ENCODE measurements at regions not wholly inside any gene's neighbourhood (a gene's known extent, or its start where the extent isn't known, plus 50 kb on each side); places are given as distances from the start of the nearest gene placed in this dataset.

DNA sequence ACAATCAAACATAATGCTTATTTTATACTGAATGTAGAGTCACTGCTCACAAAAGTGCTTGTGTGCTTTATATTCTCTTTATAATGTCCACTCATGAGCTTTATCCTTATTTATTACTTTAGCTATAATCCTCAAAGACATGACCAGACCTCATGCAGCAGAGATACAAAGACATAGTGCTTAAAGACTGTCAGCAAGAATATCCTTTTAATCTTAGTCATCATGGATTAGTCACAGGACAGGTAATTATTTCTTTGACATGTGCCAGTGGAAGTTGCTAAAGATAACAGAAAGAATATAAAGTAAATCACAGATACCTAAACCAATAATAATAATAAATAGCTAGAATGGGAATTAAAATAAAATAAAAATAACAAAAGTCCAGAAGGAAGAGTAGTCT lies 707.5 kb downstream of the BCL11B start (continued):
- TF ChIP-seq, protein P1, sequence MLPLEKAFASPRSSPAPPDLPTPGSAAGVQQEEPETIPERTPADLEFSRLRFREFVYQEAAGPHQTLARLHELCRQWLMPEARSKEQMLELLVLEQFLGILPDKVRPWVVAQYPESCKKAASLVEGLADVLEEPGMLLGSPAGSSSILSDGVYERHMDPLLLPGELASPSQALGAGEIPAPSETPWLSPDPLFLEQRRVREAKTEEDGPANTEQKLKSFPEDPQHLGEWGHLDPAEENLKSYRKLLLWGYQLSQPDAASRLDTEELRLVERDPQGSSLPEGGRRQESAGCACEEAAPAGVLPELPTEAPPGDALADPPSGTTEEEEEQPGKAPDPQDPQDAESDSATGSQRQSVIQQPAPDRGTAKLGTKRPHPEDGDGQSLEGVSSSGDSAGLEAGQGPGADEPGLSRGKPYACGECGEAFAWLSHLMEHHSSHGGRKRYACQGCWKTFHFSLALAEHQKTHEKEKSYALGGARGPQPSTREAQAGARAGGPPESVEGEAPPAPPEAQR (CRISPR knock-in tag; IDR thresholded peaks at IDR 0.05) = no peak

DNA sequence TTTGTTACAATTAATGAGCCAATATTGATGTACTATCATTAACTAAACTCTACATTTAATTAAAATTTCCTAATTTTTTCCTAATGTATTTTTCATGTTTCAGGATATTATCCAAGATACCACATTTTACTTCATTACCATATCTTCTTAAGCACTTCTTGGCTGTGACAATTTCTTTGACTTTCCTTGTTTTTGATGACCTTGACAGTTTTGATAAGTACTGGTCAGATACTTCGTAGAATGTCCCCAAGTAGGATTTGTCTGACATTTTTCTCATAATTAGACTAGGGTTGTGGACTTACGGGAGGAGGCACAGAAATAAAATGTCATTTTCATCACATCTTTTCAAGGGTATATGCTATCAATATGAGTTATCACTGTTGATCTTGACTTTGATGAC lies 700.9 kb downstream of the BCL11B start:
- no peaks in the 10 kb centered on the region for H3K4me1 Mint-ChIP-seq
- CTCF ChIA-PET = no interaction called here
- H3K36me3 Mint-ChIP-seq = peaks cover 29% of the 10 kb centered on the region
- POLR2A ChIA-PET = no interaction called here
- peaks cover 3% of the 10 kb centered on the region for H3K27me3 Mint-ChIP-seq (ENCODE audit: low read depth)
- no peak for TF ChIP-seq MYBL2 (CRISPR knock-in tag; IDR thresholded peaks at IDR 0.05)
- TF ChIP-seq, protein P2, sequence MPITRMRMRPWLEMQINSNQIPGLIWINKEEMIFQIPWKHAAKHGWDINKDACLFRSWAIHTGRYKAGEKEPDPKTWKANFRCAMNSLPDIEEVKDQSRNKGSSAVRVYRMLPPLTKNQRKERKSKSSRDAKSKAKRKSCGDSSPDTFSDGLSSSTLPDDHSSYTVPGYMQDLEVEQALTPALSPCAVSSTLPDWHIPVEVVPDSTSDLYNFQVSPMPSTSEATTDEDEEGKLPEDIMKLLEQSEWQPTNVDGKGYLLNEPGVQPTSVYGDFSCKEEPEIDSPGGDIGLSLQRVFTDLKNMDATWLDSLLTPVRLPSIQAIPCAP (CRISPR knock-in tag; IDR thresholded peaks at IDR 0.05) = no peak
- TF ChIP-seq, protein P3, sequence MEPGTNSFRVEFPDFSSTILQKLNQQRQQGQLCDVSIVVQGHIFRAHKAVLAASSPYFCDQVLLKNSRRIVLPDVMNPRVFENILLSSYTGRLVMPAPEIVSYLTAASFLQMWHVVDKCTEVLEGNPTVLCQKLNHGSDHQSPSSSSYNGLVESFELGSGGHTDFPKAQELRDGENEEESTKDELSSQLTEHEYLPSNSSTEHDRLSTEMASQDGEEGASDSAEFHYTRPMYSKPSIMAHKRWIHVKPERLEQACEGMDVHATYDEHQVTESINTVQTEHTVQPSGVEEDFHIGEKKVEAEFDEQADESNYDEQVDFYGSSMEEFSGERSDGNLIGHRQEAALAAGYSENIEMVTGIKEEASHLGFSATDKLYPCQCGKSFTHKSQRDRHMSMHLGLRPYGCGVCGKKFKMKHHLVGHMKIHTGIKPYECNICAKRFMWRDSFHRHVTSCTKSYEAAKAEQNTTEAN (CRISPR knock-in tag; IDR thresholded peaks at IDR 0.05) = no peak
- no peak for TF ChIP-seq NFYB (CRISPR knock-in tag; conservative IDR thresholded peaks at IDR 0.05; ENCODE audit: low read depth)
- TF ChIP-seq, protein P4, sequence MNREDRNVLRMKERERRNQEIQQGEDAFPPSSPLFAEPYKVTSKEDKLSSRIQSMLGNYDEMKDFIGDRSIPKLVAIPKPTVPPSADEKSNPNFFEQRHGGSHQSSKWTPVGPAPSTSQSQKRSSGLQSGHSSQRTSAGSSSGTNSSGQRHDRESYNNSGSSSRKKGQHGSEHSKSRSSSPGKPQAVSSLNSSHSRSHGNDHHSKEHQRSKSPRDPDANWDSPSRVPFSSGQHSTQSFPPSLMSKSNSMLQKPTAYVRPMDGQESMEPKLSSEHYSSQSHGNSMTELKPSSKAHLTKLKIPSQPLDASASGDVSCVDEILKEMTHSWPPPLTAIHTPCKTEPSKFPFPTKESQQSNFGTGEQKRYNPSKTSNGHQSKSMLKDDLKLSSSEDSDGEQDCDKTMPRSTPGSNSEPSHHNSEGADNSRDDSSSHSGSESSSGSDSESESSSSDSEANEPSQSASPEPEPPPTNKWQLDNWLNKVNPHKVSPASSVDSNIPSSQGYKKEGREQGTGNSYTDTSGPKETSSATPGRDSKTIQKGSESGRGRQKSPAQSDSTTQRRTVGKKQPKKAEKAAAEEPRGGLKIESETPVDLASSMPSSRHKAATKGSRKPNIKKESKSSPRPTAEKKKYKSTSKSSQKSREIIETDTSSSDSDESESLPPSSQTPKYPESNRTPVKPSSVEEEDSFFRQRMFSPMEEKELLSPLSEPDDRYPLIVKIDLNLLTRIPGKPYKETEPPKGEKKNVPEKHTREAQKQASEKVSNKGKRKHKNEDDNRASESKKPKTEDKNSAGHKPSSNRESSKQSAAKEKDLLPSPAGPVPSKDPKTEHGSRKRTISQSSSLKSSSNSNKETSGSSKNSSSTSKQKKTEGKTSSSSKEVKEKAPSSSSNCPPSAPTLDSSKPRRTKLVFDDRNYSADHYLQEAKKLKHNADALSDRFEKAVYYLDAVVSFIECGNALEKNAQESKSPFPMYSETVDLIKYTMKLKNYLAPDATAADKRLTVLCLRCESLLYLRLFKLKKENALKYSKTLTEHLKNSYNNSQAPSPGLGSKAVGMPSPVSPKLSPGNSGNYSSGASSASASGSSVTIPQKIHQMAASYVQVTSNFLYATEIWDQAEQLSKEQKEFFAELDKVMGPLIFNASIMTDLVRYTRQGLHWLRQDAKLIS (CRISPR knock-in tag; IDR thresholded peaks at IDR 0.05; ENCODE audit: borderline replicate concordance) = no peak
- TF ChIP-seq NR1H2 (CRISPR knock-in tag; IDR thresholded peaks at IDR 0.05) = no peak
- no peak for TF ChIP-seq ESRRA (CRISPR knock-in tag; IDR thresholded peaks at IDR 0.05; ENCODE audit: borderline replicate concordance)
- TF ChIP-seq ZNF138 (CRISPR knock-in tag; conservative IDR thresholded peaks at IDR 0.05) = no peak
- TF ChIP-seq, protein P5, sequence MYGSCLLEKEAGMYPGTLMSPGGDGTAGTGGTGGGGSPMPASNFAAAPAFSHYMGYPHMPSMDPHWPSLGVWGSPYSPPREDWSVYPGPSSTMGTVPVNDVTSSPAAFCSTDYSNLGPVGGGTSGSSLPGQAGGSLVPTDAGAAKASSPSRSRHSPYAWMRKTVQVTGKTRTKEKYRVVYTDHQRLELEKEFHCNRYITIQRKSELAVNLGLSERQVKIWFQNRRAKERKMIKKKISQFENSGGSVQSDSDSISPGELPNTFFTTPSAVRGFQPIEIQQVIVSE (CRISPR knock-in tag; IDR thresholded peaks at IDR 0.05; ENCODE audit: borderline replicate concordance) = no peak
- TF ChIP-seq, protein P6, sequence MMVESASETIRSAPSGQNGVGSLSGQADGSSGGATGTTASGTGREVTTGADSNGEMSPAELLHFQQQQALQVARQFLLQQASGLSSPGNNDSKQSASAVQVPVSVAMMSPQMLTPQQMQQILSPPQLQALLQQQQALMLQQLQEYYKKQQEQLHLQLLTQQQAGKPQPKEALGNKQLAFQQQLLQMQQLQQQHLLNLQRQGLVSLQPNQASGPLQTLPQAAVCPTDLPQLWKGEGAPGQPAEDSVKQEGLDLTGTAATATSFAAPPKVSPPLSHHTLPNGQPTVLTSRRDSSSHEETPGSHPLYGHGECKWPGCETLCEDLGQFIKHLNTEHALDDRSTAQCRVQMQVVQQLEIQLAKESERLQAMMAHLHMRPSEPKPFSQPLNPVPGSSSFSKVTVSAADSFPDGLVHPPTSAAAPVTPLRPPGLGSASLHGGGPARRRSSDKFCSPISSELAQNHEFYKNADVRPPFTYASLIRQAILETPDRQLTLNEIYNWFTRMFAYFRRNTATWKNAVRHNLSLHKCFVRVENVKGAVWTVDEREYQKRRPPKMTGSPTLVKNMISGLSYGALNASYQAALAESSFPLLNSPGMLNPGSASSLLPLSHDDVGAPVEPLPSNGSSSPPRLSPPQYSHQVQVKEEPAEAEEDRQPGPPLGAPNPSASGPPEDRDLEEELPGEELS (CRISPR knock-in tag; IDR thresholded peaks at IDR 0.05) = no peak
- TF ChIP-seq, protein P7, sequence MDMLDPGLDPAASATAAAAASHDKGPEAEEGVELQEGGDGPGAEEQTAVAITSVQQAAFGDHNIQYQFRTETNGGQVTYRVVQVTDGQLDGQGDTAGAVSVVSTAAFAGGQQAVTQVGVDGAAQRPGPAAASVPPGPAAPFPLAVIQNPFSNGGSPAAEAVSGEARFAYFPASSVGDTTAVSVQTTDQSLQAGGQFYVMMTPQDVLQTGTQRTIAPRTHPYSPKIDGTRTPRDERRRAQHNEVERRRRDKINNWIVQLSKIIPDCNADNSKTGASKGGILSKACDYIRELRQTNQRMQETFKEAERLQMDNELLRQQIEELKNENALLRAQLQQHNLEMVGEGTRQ (CRISPR knock-in tag; IDR thresholded peaks at IDR 0.05) = no peak
- no peak for TF ChIP-seq JAZF1 (CRISPR knock-in tag; IDR thresholded peaks at IDR 0.05)
- no peak for TF ChIP-seq PRRX2 (CRISPR knock-in tag; IDR thresholded peaks at IDR 0.05)
- no peak for TF ChIP-seq CBFB (CRISPR knock-in tag; IDR thresholded peaks at IDR 0.05; ENCODE audit: low read depth)
- TF ChIP-seq, protein P8, sequence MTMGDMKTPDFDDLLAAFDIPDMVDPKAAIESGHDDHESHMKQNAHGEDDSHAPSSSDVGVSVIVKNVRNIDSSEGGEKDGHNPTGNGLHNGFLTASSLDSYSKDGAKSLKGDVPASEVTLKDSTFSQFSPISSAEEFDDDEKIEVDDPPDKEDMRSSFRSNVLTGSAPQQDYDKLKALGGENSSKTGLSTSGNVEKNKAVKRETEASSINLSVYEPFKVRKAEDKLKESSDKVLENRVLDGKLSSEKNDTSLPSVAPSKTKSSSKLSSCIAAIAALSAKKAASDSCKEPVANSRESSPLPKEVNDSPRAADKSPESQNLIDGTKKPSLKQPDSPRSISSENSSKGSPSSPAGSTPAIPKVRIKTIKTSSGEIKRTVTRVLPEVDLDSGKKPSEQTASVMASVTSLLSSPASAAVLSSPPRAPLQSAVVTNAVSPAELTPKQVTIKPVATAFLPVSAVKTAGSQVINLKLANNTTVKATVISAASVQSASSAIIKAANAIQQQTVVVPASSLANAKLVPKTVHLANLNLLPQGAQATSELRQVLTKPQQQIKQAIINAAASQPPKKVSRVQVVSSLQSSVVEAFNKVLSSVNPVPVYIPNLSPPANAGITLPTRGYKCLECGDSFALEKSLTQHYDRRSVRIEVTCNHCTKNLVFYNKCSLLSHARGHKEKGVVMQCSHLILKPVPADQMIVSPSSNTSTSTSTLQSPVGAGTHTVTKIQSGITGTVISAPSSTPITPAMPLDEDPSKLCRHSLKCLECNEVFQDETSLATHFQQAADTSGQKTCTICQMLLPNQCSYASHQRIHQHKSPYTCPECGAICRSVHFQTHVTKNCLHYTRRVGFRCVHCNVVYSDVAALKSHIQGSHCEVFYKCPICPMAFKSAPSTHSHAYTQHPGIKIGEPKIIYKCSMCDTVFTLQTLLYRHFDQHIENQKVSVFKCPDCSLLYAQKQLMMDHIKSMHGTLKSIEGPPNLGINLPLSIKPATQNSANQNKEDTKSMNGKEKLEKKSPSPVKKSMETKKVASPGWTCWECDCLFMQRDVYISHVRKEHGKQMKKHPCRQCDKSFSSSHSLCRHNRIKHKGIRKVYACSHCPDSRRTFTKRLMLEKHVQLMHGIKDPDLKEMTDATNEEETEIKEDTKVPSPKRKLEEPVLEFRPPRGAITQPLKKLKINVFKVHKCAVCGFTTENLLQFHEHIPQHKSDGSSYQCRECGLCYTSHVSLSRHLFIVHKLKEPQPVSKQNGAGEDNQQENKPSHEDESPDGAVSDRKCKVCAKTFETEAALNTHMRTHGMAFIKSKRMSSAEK (CRISPR knock-in tag; IDR thresholded peaks at IDR 0.05; ENCODE audit: borderline replicate concordance) = no peak
- TF ChIP-seq NR2C2 (CRISPR knock-in tag; IDR thresholded peaks at IDR 0.05) = no peak
- TF ChIP-seq, protein P9, sequence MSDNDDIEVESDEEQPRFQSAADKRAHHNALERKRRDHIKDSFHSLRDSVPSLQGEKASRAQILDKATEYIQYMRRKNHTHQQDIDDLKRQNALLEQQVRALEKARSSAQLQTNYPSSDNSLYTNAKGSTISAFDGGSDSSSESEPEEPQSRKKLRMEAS (CRISPR knock-in tag; IDR thresholded peaks at IDR 0.05) = no peak
- TF ChIP-seq HMGA2 (CRISPR knock-in tag; IDR thresholded peaks at IDR 0.05) = no peak
- no peak overlapping the region for H3K27ac Mint-ChIP-seq
- no peak for DNase-seq (ENCODE audit: low spot score)
- H3K9me3 Mint-ChIP-seq = peaks cover 87% of the 10 kb centered on the region
- H3K4me3 Mint-ChIP-seq = no peak overlapping the region
- no peak for ATAC-seq

Measured in WTC11 (cell line).